Prostate gland (tissue), 2 donors: ENCODE measurements at regions not wholly inside any gene's neighbourhood (a gene's known extent, or its start where the extent isn't known, plus 50 kb on each side); places are given as distances from the start of the nearest gene placed in this dataset.
"Not testable (repeated sequence)": the region's sequence is repeated elsewhere in the genome, so short reads cannot be mapped to it uniquely, and the experiment has no call there.

Source experiments
- CTCF ChIP-seq, 4 experiments: fragments of 200-600 bp in 2 of 4; fragments of 450-650 bp in 2 of 4; sonication (generic) in 2 of 4; IDR thresholded peaks; 1 replicate in 3 of 4; 2 replicates in 1 of 4; pipeline ENCODE4 v1.5.1; 2016 to 2019; ENCODE audit warnings: antibody characterized with exemption in 4 of 4, mild to moderate bottlenecking in 2 of 4, moderate library complexity in 2 of 4
- POLR2AphosphoS5 ChIP-seq: sonication (generic); formaldehyde crosslinking; IDR thresholded peaks from one replicate; pipeline ENCODE4 v1.6.1; 2017; ENCODE audit warnings: antibody characterized with exemption

GRCh38 chr6:27635886-27636285 is 163.0 kb upstream of the ZNF184 start:
- TF ChIP-seq CTCF (IDR thresholded peaks at IDR 0.05); POLR2AphosphoS5: not testable (repeated sequence)
